HEK293T (cell line): ENCODE measurements at regions not wholly inside any gene's neighbourhood (a gene's known extent, or its start where the extent isn't known, plus 50 kb on each side); places are given as distances from the start of the nearest gene placed in this dataset.
A peak's percentile ranks its signal among the peaks of the same experiment; 100 is the strongest.
"Not testable (repeated sequence)": the region's sequence is repeated elsewhere in the genome, so short reads cannot be mapped to it uniquely, and the experiment has no call there.

ENCODE experiments used
- CTCF ChIA-PET: fragments of 350-600 bp; formaldehyde crosslinking; extraction: SDS; loops from one replicate; lab custom pipeline; 2021; ENCODE audit warnings: antibody characterized with exemption, inconsistent platforms; lab: Yijun Ruan, JAX
- POLR2A ChIA-PET: fragments of 350-600 bp; formaldehyde crosslinking; extraction: SDS; loops from one replicate; lab custom pipeline; 2020; ENCODE audit warnings: antibody characterized with exemption, inconsistent platforms; lab: Yijun Ruan, JAX
- DNase-seq: peaks from one replicate; pipeline ENCODE4 v3.0.0; 2012; ENCODE audit warnings: mixed read lengths; ENCODE audit errors: extremely low spot score
- ARNT ChIP-seq: fragments of 450-650 bp; IDR thresholded peaks from 2 replicates; pipeline ENCODE4 v1.6.1; 2017; ENCODE audit warnings: mild to moderate bottlenecking
- BHLHE40 ChIP-seq: fragments of 450-650 bp; IDR thresholded peaks from 2 replicates; pipeline ENCODE4 v1.6.1; 2016; ENCODE audit warnings: mild to moderate bottlenecking, moderate library complexity, borderline replicate concordance
- CTBP1 ChIP-seq: fragments of 450-650 bp; IDR thresholded peaks from 2 replicates; pipeline ENCODE4 v1.6.1; 2016; ENCODE audit warnings: borderline replicate concordance
- ELF4 ChIP-seq: fragments of 450-650 bp; IDR thresholded peaks from 2 replicates; pipeline ENCODE4 v1.6.1; 2017; ENCODE audit warnings: antibody characterized with exemption
- FOXA1 ChIP-seq: fragments of 450-650 bp; IDR thresholded peaks from 2 replicates; pipeline ENCODE4 v1.6.1; 2016; ENCODE audit warnings: mild to moderate bottlenecking
- FOXK2 ChIP-seq: fragments of 450-650 bp; IDR thresholded peaks from 2 replicates; pipeline ENCODE4 v1.6.1; 2016; ENCODE audit warnings: mild to moderate bottlenecking
- FOXM1 ChIP-seq: fragments of 450-650 bp; IDR thresholded peaks from 2 replicates; pipeline ENCODE4 v1.6.1; 2017; ENCODE audit warnings: mild to moderate bottlenecking, borderline replicate concordance
- HDGF ChIP-seq: fragments of 450-650 bp; IDR thresholded peaks from 2 replicates; pipeline ENCODE4 v1.6.1; 2017; ENCODE audit warnings: antibody characterized with exemption, borderline replicate concordance
- L3MBTL2 ChIP-seq: fragments of 450-650 bp; conservative IDR thresholded peaks from 2 replicates; pipeline ENCODE4 v1.6.1; 2016; ENCODE audit warnings: mild to moderate bottlenecking
- LEF1 ChIP-seq: fragments of 450-650 bp; IDR thresholded peaks from 2 replicates; pipeline ENCODE4 v1.6.1; 2017; ENCODE audit warnings: mild to moderate bottlenecking, borderline replicate concordance
- NFRKB ChIP-seq: fragments of 450-650 bp; IDR thresholded peaks from 2 replicates; pipeline ENCODE4 v1.6.1; 2016; ENCODE audit warnings: mild to moderate bottlenecking, moderate library complexity
- SP1 ChIP-seq: fragments of 450-650 bp; IDR thresholded peaks from 2 replicates; pipeline ENCODE4 v1.6.1; 2017
- SUZ12 ChIP-seq: fragments of 450-650 bp; IDR thresholded peaks from 2 replicates; pipeline ENCODE4 v1.6.1; 2016; ENCODE audit warnings: mild to moderate bottlenecking
- TARDBP ChIP-seq: fragments of 450-650 bp; IDR thresholded peaks from 2 replicates; pipeline ENCODE4 v1.6.1; 2016
- ZNF384 ChIP-seq: fragments of 450-650 bp; IDR thresholded peaks from 2 replicates; pipeline ENCODE4 v1.6.1; 2016
- TF ChIP-seq, protein P1 (sequence below): fragments of 450-650 bp; IDR thresholded peaks from 2 replicates; pipeline ENCODE4 v1.6.1; 2016

DNA sequence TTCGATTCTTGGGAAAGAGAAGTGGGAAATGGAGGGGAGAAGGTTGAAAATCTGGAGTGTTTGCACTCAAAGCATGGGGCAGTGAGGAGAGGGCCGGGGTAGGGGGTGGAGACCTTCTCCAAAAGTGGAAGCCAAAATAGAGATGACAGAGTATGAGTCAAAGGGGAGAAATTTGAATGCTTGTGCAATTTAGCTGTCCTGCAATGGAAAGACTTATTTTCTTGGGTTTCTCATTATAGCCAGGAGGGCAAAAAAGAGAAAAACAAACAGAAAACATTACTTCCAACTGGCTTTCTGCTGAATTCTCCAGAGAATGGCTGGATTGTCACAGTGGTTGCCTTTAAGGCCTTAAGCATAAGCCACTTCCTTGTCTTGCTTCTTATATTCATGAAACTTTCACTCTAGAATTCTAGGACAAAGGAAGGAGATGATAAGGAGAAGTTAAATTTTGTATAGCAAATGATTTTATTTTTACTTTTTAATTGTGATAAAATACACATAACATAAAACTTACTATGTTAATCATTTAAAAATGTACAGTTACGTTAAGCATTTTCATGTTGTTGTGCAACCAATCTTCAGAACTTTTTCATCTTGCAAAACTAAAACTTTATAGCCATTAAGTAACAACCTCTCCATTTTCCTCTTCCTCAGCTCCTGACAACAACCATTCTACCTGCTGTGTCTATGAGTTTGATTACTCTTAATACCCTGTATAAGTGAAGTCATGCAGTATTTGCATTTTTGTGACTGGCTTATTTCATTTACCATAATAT lies 100.2 kb downstream of the GPR85 start:
- TF ChIP-seq SUZ12: no peak
- no peak for TF ChIP-seq L3MBTL2
- TF ChIP-seq NFRKB: no peak
- TF ChIP-seq, protein P1, sequence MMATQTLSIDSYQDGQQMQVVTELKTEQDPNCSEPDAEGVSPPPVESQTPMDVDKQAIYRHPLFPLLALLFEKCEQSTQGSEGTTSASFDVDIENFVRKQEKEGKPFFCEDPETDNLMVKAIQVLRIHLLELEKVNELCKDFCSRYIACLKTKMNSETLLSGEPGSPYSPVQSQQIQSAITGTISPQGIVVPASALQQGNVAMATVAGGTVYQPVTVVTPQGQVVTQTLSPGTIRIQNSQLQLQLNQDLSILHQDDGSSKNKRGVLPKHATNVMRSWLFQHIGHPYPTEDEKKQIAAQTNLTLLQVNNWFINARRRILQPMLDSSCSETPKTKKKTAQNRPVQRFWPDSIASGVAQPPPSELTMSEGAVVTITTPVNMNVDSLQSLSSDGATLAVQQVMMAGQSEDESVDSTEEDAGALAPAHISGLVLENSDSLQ: no peak
- DNase-seq: no peak
- POLR2A ChIA-PET: no interaction called here
- CTCF ChIA-PET: interaction anchor here (0.5 kb wide), 1 partner anchor 436 kb away, joined by 3 read pairs; no protein-coding TSS in a partner anchor

DNA sequence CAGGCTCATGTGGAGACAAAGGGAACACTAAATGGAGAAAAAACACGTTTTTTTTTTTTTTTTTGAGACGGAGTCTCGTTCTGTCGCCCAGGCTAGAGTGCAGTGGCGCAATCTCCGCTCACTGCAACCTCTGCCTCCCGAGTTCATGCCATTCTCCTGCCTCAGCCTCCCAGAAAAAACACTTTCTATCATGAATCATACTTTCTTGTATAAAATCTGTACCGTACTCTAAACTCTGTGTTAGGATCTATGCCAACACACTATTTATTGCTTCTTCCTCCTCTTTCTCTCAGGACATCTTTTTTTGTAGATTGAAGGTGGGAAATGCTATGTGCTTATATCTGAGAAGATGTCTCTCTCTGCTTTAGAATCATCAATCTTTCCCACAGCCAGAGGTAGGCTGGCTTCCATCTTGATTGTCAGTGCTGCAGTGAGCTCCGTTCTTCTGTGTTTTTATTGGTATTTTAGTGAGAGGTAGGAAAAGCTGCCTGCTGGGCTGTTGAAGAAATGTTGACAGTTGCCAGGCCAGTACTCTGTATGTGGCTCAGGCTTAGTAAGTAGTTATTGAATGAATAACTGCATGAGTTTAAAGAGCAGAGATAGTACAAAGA lies 101.1 kb downstream of the GPR85 start:
- CTCF ChIA-PET: interaction anchor here (0.6 kb wide), 1 partner anchor 15 kb away, joined by 6 read pairs; no protein-coding TSS in a partner anchor
- POLR2A ChIA-PET: no interaction called here
- TF ChIP-seq FOXK2: no peak
- TF ChIP-seq ARNT: no peak
- TF ChIP-seq CTBP1: peak; percentile 50; the same call in 1 of the 2 replicates
- no peak for TF ChIP-seq NFRKB
- no peak for TF ChIP-seq BHLHE40
- TF ChIP-seq TARDBP: no peak
- TF ChIP-seq ZNF384: peak; percentile 58
- TF ChIP-seq, protein P1: peak; percentile 89
- no peak for TF ChIP-seq ELF4
- no peak for TF ChIP-seq SP1
- TF ChIP-seq L3MBTL2: no peak
- TF ChIP-seq LEF1: no peak
- TF ChIP-seq FOXM1: no peak
- TF ChIP-seq FOXA1: no peak
- TF ChIP-seq HDGF: no peak
- no peak for TF ChIP-seq SUZ12
- peak; percentile 28 for DNase-seq

DNA sequence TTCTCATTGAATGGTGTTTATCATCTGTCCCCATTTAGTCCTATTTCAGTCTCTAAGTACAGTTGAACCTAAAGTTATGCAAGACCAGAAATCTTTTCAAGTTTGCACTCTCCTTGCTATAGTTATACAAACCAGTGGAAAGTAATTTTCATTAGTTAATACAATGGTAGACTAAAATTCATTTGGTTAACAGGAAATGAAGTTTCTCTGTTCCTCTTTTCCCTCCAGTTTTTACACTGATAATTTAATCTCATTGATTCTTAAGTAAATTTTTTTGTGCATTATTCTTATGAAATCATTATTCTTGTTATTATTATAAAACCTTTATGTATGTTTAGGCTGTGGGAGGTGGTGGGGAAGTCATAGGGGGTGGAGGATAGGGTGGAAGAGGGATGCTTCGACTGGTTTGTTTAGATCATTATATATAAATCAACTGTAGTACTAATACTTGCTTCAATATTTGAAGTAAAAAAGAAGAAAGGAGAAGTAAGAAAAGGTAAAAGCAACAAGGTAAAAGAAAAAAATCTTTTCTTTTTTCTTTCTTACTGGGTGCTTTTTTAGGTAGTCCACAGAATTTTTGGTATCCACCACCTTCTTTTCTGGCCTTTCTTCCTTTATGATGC lies 104.1 kb downstream of the GPR85 start:
- no peak for DNase-seq
- ChIA-PET CTCF (no interaction called here), POLR2A (no interaction called here)
- TF ChIP-seq ZNF384: no peak
- no peak for TF ChIP-seq FOXA1
- TF ChIP-seq SUZ12: no peak
- no peak for TF ChIP-seq BHLHE40
- no peak for TF ChIP-seq TARDBP
- TF ChIP-seq SP1: no peak
- TF ChIP-seq ELF4: no peak
- no peak for TF ChIP-seq NFRKB
- no peak for TF ChIP-seq FOXM1
- no peak for TF ChIP-seq HDGF
- no peak for TF ChIP-seq LEF1

DNA sequence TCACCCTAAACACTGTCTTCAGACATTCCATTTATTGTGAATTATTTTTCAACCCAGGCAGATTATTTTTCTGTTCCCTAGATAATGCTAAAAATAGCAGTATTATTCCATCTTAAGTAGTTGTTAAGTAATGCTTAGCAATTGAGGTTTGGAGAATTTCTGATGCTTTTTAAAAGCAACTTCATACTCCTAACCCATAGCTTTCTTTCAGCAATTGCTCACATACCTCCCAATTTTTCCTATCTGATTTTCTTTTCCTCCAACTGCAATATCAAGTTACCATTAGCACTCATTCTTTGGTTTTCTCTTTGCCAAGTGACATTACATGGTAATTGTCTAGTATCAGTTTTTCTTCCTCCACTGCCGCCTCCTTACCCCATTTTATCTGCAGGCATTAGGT lies 104.7 kb downstream of the GPR85 start:
- ChIA-PET CTCF (no interaction called here), POLR2A (no interaction called here)
- TF ChIP-seq NFRKB (no peak), TARDBP (no peak), FOXK2 (no peak), CTBP1 (no peak), ELF4 (no peak)
- no peak for DNase-seq

DNA sequence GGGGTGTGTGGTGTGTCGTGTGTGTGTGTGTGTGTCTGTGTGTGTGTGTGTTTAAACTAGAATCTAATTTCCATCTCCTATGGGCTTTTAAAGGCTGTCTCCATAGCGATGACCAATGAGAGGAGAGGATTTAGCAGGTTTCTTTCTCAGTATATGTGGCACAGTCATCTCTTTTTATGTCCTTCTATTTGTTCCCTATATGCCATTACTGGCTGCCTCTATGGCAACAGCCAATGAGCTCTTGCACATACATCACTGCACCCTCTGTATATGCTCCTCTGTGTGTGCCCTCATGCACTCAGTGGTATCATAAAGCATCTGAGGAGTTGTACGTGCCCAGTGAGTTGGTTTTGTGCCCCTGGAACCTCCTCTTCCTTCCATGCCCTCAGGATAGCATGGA lies 107.6 kb downstream of the GPR85 start:
- CTCF ChIA-PET, DNase-seq, POLR2A ChIA-PET: not testable (repeated sequence)

DNA sequence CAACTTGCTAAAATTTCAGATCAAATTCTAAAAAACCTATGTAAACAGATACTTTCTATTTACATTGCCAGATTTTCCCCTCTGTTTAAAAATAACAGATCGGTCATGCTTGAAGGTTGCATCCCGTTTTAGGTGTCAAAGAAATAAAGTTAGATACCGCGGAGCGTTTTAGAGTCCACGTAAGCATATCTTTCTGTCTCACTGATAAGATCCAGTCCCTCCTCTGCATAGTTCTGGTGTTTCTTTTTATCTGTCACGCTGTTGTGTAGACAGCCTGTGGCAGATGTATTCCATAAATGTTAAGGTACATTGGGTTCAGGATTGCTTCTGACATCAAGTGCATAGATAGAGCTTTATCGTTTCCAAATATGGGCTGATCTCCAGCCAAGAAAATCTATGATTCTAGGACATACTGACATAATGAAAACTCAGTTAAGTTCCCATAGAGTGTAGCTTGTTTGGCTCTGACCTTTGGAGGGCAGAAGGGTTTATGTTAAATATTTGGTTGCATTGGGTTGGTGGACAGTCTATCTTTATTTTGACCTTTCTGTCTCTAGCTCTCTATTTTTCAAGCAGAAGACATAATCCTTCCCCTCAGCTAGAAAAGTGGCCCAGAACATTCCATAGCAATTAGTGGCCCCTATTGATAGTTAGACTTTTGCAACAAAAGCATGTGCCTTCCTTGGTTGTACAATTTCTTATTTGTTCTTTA lies 109.2 kb downstream of the GPR85 start:
- POLR2A ChIA-PET, CTCF ChIA-PET, DNase-seq: not testable (repeated sequence)

DNA sequence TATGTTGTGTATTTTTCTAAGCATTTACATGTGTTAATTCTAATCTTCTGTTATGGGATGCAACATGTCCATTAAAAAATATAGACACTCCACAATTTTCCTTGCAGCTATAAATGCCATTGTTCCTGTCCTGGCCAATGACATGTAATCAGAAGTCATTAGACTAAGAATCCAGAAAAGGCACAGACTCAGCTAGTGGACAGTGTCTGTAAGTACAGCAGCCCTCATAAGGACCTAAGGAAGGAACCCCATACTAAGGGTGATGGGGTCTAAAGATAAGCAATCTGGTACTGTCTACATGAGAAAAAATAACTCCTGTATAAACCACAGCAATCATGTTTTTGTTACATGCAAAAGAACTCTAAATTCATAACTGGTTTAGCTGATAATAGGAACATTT lies 115.9 kb downstream of the GPR85 start:
- TF ChIP-seq SUZ12 (no peak), SP1 (no peak), ZNF384 (no peak), L3MBTL2 (no peak), CTBP1 (no peak), ARNT (no peak)
- ChIA-PET POLR2A (no interaction called here), CTCF (interaction anchor here (0.7 kb wide), 1 partner anchor 15 kb away, joined by 6 read pairs; no protein-coding TSS in a partner anchor)
- no peak for DNase-seq
